Left forelimb (tissue), 1 donor: ENCODE measurements at regions not wholly inside any gene's neighbourhood (a gene's known extent, or its start where the extent isn't known, plus 50 kb on each side); places are given as distances from the start of the nearest gene placed in this dataset.

Source experiments
- DNase-seq: peaks from one replicate; pipeline ENCODE4 v3.0.0-alpha.2; 2018; ENCODE audit warnings: low spot score

GRCh38 chr9:84587153-84587552 is 82.4 kb upstream of the NTRK2 start:
- DNase-seq: no peak

- DNase-seq: no peak
Measured at GRCh38 chr9:84589542-84589941, 80.0 kb upstream of the NTRK2 start.

GRCh38 chr9:84590706-84591105 is 78.8 kb upstream of the NTRK2 start:
- DNase-seq: no peak

GRCh38 chr9:84592918-84593317 is 76.6 kb upstream of the NTRK2 start:
- DNase-seq: no peak

GRCh38 chr9:84593352-84593751 is 76.2 kb upstream of the NTRK2 start:
- DNase-seq: no peak

GRCh38 chr9:84597131-84597530 is 72.4 kb upstream of the NTRK2 start:
- no peak for DNase-seq

- no peak for DNase-seq
Measured at GRCh38 chr9:84598921-84599636, 70.5 kb upstream of the NTRK2 start.

- no peak for DNase-seq
Measured at GRCh38 chr9:84600739-84601138, 68.8 kb upstream of the NTRK2 start.

GRCh38 chr9:84604223-84604622 is 65.3 kb upstream of the NTRK2 start:
- DNase-seq: no peak

GRCh38 chr9:84609779-84610178 is 59.8 kb upstream of the NTRK2 start:
- no peak for DNase-seq

GRCh38 chr9:84613431-84613830 is 56.1 kb upstream of the NTRK2 start:
- DNase-seq: no peak

- no peak for DNase-seq
Measured at GRCh38 chr9:84615544-84615943, 54.0 kb upstream of the NTRK2 start.

GRCh38 chr9:84617411-84618029 is 52.0 kb upstream of the NTRK2 start:
- DNase-seq: no peak
